ENCODE measurements at regions not wholly inside any gene's neighbourhood (a gene's known extent, or its start where the extent isn't known, plus 50 kb on each side); places are given as distances from the start of the nearest gene placed in this dataset.

- no peak for TF ChIP-seq REST (IDR thresholded peaks at IDR 0.05)
- TF ChIP-seq GABPA (IDR thresholded peaks at IDR 0.05 in 1 of 2, conservative IDR thresholded peaks at IDR 0.05 in 1 of 2), result no peak
- TF ChIP-seq FOXA1 (IDR thresholded peaks at IDR 0.05), result no peak
- TF ChIP-seq TAF1 (conservative IDR thresholded peaks at IDR 0.05), result no peak
Measured at GRCh38 chr4:157739242-157739641, 433.6 kb downstream of the GASK1B start (continued).

GRCh38 chr4:157728215-157728614 is 444.6 kb downstream of the GASK1B start:
- TF ChIP-seq HNF4A (conservative IDR thresholded peaks at IDR 0.05) (no peak), REST (IDR thresholded peaks at IDR 0.05) (no peak)
- Histone ChIP-seq H3K4me1 (ENCODE audit: control insufficient read depth in 4 of 4, insufficient read depth in 4 of 4, low read length in 3 of 4) (no peaks in the 10 kb centered on the region), H3K27me3 (ENCODE audit: control insufficient read depth in 4 of 4, insufficient read depth in 4 of 4, low read length in 3 of 4) (no peaks in the 10 kb centered on the region), H3K4me3 (ENCODE audit: low read depth in 1 of 3, low read length in 3 of 3) (no peak overlapping the region), H3K9ac (ENCODE audit: low read depth in 1 of 2, low read length in 2 of 2) (no peak overlapping the region), H3K36me3 (ENCODE audit: control insufficient read depth in 4 of 4, insufficient read depth in 3 of 4, low read depth in 1 of 4, low read length in 3 of 4) (no peaks in the 10 kb centered on the region), H3K9me3 (ENCODE audit: control insufficient read depth in 4 of 4, low read length in 3 of 4) (no peaks in the 10 kb centered on the region), H3K27ac (ENCODE audit: low read depth in 1 of 2, low read length in 2 of 2) (no peak overlapping the region)
- WGBS, result 89% methylated on average over 3 of the region's 3 CpGs
- no peak for DNase-seq (ENCODE audit: low spot score)

GRCh38 chr4:157727163-157727562 is 445.7 kb downstream of the GASK1B start:
- 69% methylated on average over 2 of the region's 2 CpGs for WGBS

More at GRCh38 chr4:157727163-157727562, 445.7 kb downstream of the GASK1B start:
- DNase-seq (ENCODE audit: low spot score), result no peak
- TF ChIP-seq HNF4A (conservative IDR thresholded peaks at IDR 0.05) (no peak), REST (IDR thresholded peaks at IDR 0.05) (no peak), RAD21 (IDR thresholded peaks at IDR 0.05) (no peak), GABPA (IDR thresholded peaks at IDR 0.05 in 1 of 2, conservative IDR thresholded peaks at IDR 0.05 in 1 of 2) (no peak), SP1 (IDR thresholded peaks at IDR 0.05) (no peak), RXRA (IDR thresholded peaks at IDR 0.05) (no peak), YY1 (IDR thresholded peaks at IDR 0.05) (no peak), TAF1 (conservative IDR thresholded peaks at IDR 0.05) (no peak), CTCF (IDR thresholded peaks at IDR 0.05; ENCODE audit: low read depth, low read length, missing input control) (no peak), FOXA2 (IDR thresholded peaks at IDR 0.05) (no peak)
- Histone ChIP-seq H3K4me1 (ENCODE audit: control insufficient read depth in 4 of 4, insufficient read depth in 4 of 4, low read length in 3 of 4) (no peaks in the 10 kb centered on the region), H3K27ac (ENCODE audit: low read depth in 1 of 2, low read length in 2 of 2) (no peak overlapping the region), H3K9ac (ENCODE audit: low read depth in 1 of 2, low read length in 2 of 2) (no peak overlapping the region), H3K36me3 (ENCODE audit: control insufficient read depth in 4 of 4, insufficient read depth in 3 of 4, low read depth in 1 of 4, low read length in 3 of 4) (no peaks in the 10 kb centered on the region), H3K9me3 (ENCODE audit: control insufficient read depth in 4 of 4, low read length in 3 of 4) (no peaks in the 10 kb centered on the region), H3K27me3 (ENCODE audit: control insufficient read depth in 4 of 4, insufficient read depth in 4 of 4, low read length in 3 of 4) (no peaks in the 10 kb centered on the region), H3K4me3 (ENCODE audit: low read depth in 1 of 3, low read length in 3 of 3) (no peak overlapping the region)
